ENCODE measurements at regions not wholly inside any gene's neighbourhood (a gene's known extent, or its start where the extent isn't known, plus 50 kb on each side); places are given as distances from the start of the nearest gene placed in this dataset.

DNA sequence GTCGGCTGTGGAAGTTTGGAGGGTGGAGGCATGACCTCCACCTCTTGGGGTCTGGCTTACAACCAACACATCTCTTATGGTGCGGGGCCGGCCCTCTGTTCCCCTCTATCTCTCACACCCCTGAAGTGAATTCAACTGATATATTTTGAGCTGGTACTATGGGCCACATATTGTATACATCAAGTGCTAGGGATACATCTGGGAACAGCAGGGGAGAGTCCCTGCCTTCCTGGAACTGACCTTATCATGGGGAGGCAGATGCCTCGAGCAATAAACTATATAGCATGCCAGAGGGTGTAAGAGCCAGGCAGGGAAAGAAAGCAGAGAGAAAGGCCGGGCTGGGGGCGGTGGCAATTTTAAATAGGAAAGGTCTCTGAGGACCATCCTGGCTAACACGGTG is 60.4 kb upstream of the TRPM1 start:
- no peak for TF ChIP-seq POLR2A (IDR thresholded peaks at IDR 0.05)
- TF ChIP-seq, protein P1, sequence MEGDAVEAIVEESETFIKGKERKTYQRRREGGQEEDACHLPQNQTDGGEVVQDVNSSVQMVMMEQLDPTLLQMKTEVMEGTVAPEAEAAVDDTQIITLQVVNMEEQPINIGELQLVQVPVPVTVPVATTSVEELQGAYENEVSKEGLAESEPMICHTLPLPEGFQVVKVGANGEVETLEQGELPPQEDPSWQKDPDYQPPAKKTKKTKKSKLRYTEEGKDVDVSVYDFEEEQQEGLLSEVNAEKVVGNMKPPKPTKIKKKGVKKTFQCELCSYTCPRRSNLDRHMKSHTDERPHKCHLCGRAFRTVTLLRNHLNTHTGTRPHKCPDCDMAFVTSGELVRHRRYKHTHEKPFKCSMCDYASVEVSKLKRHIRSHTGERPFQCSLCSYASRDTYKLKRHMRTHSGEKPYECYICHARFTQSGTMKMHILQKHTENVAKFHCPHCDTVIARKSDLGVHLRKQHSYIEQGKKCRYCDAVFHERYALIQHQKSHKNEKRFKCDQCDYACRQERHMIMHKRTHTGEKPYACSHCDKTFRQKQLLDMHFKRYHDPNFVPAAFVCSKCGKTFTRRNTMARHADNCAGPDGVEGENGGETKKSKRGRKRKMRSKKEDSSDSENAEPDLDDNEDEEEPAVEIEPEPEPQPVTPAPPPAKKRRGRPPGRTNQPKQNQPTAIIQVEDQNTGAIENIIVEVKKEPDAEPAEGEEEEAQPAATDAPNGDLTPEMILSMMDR (IDR thresholded peaks at IDR 0.05) = no peak
